ENCODE measurements at regions not wholly inside any gene's neighbourhood (a gene's known extent, or its start where the extent isn't known, plus 50 kb on each side); places are given as distances from the start of the nearest gene placed in this dataset.

- Histone ChIP-seq H3K9me3 (ENCODE audit: insufficient read depth, low read depth, low read length) (no peaks in the 10 kb centered on the region), H3K4me3 (ENCODE audit: insufficient read depth, low read depth, low read length) (no peak overlapping the region), H3K4me2 (ENCODE audit: low read length) (no peak overlapping the region), H3K79me2 (ENCODE audit: insufficient read depth, low read length) (no peaks in the 10 kb centered on the region), H3K27ac (ENCODE audit: low read depth, low read length) (no peak overlapping the region), H3K27me3 (ENCODE audit: insufficient read depth, low read length) (no peaks in the 10 kb centered on the region), H2AFZ (ENCODE audit: low read depth, low read length) (no peak overlapping the region), H3K9ac (ENCODE audit: low read length) (no peak overlapping the region), H3K4me1 (ENCODE audit: insufficient read depth, low read length) (peaks cover 16% of the 10 kb centered on the region), H4K20me1 (ENCODE audit: insufficient read depth, low read length) (no peaks in the 10 kb centered on the region), H3K36me3 (ENCODE audit: insufficient read depth, low read length) (no peaks in the 10 kb centered on the region)
- FAIRE-seq = no peak
- Mint-ChIP-seq H3K27ac (ENCODE audit: unreplicated experiment) (no peak overlapping the region), H3K36me3 (ENCODE audit: low read depth, unreplicated experiment) (peaks cover 2% of the 10 kb centered on the region), H3K9me3 (ENCODE audit: unreplicated experiment) (peaks cover 3% of the 10 kb centered on the region), H3K4me1 (ENCODE audit: low read depth, unreplicated experiment) (no peaks in the 10 kb centered on the region), H3K4me3 (ENCODE audit: unreplicated experiment) (no peak overlapping the region), H3K27me3 (ENCODE audit: low read depth, unreplicated experiment) (peaks cover 53% of the 10 kb centered on the region)
- no peak for TF ChIP-seq EZH2 (IDR thresholded peaks at IDR 0.05; ENCODE audit: insufficient read depth, low read length)
- TF ChIP-seq, protein P1, sequence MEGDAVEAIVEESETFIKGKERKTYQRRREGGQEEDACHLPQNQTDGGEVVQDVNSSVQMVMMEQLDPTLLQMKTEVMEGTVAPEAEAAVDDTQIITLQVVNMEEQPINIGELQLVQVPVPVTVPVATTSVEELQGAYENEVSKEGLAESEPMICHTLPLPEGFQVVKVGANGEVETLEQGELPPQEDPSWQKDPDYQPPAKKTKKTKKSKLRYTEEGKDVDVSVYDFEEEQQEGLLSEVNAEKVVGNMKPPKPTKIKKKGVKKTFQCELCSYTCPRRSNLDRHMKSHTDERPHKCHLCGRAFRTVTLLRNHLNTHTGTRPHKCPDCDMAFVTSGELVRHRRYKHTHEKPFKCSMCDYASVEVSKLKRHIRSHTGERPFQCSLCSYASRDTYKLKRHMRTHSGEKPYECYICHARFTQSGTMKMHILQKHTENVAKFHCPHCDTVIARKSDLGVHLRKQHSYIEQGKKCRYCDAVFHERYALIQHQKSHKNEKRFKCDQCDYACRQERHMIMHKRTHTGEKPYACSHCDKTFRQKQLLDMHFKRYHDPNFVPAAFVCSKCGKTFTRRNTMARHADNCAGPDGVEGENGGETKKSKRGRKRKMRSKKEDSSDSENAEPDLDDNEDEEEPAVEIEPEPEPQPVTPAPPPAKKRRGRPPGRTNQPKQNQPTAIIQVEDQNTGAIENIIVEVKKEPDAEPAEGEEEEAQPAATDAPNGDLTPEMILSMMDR (IDR thresholded peaks at IDR 0.05; ENCODE audit: insufficient read depth, low read depth, low read length) = no peak
- DNase-seq (ENCODE audit: low read depth) = no peak
Measured at GRCh38 chr20:60256811-60257210, 298.6 kb downstream of the CDH26 start.

DNA sequence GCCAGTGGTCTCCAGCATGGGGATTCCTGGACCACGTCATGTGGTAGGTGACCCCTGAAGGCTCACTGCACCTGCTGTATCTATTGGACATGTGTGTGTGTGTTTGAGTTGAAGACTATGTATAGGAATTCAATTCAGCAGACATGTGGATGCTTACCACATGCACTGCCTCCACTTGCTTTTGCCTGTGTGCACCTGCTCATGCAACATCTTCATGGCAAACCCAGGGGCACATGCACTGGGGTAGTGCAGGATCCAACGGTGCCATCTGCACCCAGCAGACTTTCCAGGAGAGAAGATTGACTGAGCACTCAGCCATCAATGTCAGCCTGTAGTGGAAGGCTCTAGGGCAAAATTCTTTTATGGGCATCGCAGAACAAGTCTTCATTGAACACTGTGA, 299.4 kb downstream of the CDH26 start:
- no peak for TF ChIP-seq EZH2 (IDR thresholded peaks at IDR 0.05; ENCODE audit: insufficient read depth, low read length)
- TF ChIP-seq, protein P1 (IDR thresholded peaks at IDR 0.05; ENCODE audit: insufficient read depth, low read depth, low read length) = no peak
- no peak overlapping the region for H2AFZ ChIP-seq (ENCODE audit: low read depth, low read length)

DNA sequence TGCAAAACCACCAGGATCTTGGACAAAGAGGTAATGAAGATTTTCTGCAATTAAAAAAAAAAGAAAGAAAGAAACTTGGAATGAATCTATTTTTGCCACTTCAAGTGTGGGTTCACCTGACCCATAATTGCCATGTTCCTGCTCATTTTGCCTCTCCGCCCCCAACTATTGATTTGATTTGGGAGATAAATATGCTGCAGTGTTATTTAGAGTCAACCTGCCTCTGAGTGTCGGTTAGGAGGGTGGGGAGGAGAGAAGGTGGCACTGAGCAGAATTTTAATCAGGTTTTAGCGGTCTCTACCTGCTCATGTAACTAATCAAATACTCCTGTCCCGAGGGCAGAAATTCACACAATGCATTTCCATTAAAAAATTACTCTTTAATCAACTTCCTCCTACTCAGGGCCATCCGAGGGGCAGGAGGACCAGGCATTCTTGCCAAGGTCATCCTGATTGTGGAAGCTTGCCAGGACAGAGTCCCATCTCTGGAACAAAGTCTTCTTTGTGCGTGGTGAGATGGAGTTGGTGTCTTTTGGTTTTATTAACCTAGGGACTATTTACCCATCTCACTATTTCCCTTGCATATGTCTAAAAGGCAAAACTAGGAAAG, 300.1 kb downstream of the CDH26 start:
- Mint-ChIP-seq H3K27me3 (ENCODE audit: low read depth, unreplicated experiment) (peaks cover 47% of the 10 kb centered on the region), H3K36me3 (ENCODE audit: low read depth, unreplicated experiment) (peaks cover 2% of the 10 kb centered on the region), H3K27ac (ENCODE audit: unreplicated experiment) (no peak overlapping the region), H3K9me3 (ENCODE audit: unreplicated experiment) (peaks cover 3% of the 10 kb centered on the region), H3K4me3 (ENCODE audit: unreplicated experiment) (no peak overlapping the region), H3K4me1 (ENCODE audit: low read depth, unreplicated experiment) (no peaks in the 10 kb centered on the region)
- Histone ChIP-seq H3K9me3 (ENCODE audit: insufficient read depth, low read depth, low read length) (no peaks in the 10 kb centered on the region), H2AFZ (ENCODE audit: low read depth, low read length) (no peak overlapping the region), H3K27ac (ENCODE audit: low read depth, low read length) (no peak overlapping the region), H3K4me2 (ENCODE audit: low read length) (no peak overlapping the region), H3K4me3 (ENCODE audit: insufficient read depth, low read depth, low read length) (no peak overlapping the region), H3K36me3 (ENCODE audit: insufficient read depth, low read length) (no peaks in the 10 kb centered on the region), H3K9ac (ENCODE audit: low read length) (no peak overlapping the region), H3K27me3 (ENCODE audit: insufficient read depth, low read length) (no peaks in the 10 kb centered on the region), H3K79me2 (ENCODE audit: insufficient read depth, low read length) (no peaks in the 10 kb centered on the region), H3K4me1 (ENCODE audit: insufficient read depth, low read length) (peaks cover 16% of the 10 kb centered on the region), H4K20me1 (ENCODE audit: insufficient read depth, low read length) (no peaks in the 10 kb centered on the region)
- TF ChIP-seq, protein P1 (IDR thresholded peaks at IDR 0.05; ENCODE audit: insufficient read depth, low read depth, low read length) = no peak
- no peak for TF ChIP-seq EZH2 (IDR thresholded peaks at IDR 0.05; ENCODE audit: insufficient read depth, low read length)
- DNase-seq (ENCODE audit: low read depth) = no peak
- no peak for FAIRE-seq

More for the DNA sequence above, 299.4 kb downstream of the CDH26 start:
- DNase-seq (ENCODE audit: low read depth) (no peak), FAIRE-seq (no peak)
- Histone ChIP-seq H3K4me3 (ENCODE audit: insufficient read depth, low read depth, low read length) (no peak overlapping the region), H3K36me3 (ENCODE audit: insufficient read depth, low read length) (no peaks in the 10 kb centered on the region), H3K27me3 (ENCODE audit: insufficient read depth, low read length) (no peaks in the 10 kb centered on the region), H3K9ac (ENCODE audit: low read length) (no peak overlapping the region), H3K4me2 (ENCODE audit: low read length) (no peak overlapping the region), H3K9me3 (ENCODE audit: insufficient read depth, low read depth, low read length) (no peaks in the 10 kb centered on the region), H3K79me2 (ENCODE audit: insufficient read depth, low read length) (no peaks in the 10 kb centered on the region), H4K20me1 (ENCODE audit: insufficient read depth, low read length) (no peaks in the 10 kb centered on the region), H3K27ac (ENCODE audit: low read depth, low read length) (no peak overlapping the region), H3K4me1 (ENCODE audit: insufficient read depth, low read length) (peaks cover 16% of the 10 kb centered on the region)
- no peaks in the 10 kb centered on the region for H3K4me1 Mint-ChIP-seq (ENCODE audit: low read depth, unreplicated experiment)
- H3K4me3 Mint-ChIP-seq (ENCODE audit: unreplicated experiment) = no peak overlapping the region
- peaks cover 2% of the 10 kb centered on the region for H3K36me3 Mint-ChIP-seq (ENCODE audit: low read depth, unreplicated experiment)
- peaks cover 3% of the 10 kb centered on the region for H3K9me3 Mint-ChIP-seq (ENCODE audit: unreplicated experiment)
- peaks cover 50% of the 10 kb centered on the region for H3K27me3 Mint-ChIP-seq (ENCODE audit: low read depth, unreplicated experiment)
- no peak overlapping the region for H3K27ac Mint-ChIP-seq (ENCODE audit: unreplicated experiment)

Measured in astrocyte (in vitro differentiated cells and primary cell).